Endothelial cell of umbilical vein (primary cell): ENCODE measurements at regions not wholly inside any gene's neighbourhood (a gene's known extent, or its start where the extent isn't known, plus 50 kb on each side); places are given as distances from the start of the nearest gene placed in this dataset.

Source experiments
- BruUV-seq: library from RNA; stranded (reverse); fragments of 400-500 nt; replicated peaks from 2 replicates; lab custom pipeline; 2021; lab: Mats Ljungman, UMichigan
- CTCF ChIA-PET: fragments of 300-600, 350-600 bp; sonication (Branson Sonifier 250); formaldehyde crosslinking; loops from one replicate; lab custom pipeline; 2021; ENCODE audit warnings: antibody characterized with exemption, inconsistent platforms; lab: Charles Lee
- POLR2A ChIA-PET: fragments of 300-600, 350-600 bp; sonication (Branson Sonifier 250); formaldehyde crosslinking; loops from one replicate; lab custom pipeline; 2021; ENCODE audit warnings: antibody characterized with exemption, inconsistent platforms; lab: Charles Lee
- DNase-seq: peaks from one replicate; pipeline ENCODE4 v3.0.0-alpha.2; 2011; ENCODE audit warnings: low read depth, low spot score
- FAIRE-seq: peaks from 2 replicates; lab custom pipeline; 2011; peaks lifted over from hg19 to GRCh38; lab: Jason Lieb, UNC
- H2AFZ ChIP-seq: 2 replicates; pipeline ENCODE4 v1.6.0; 2012; ENCODE audit warnings: low read depth, low read length, control low read depth, inconsistent platforms
- H3K27ac ChIP-seq: 2 replicates; pipeline ENCODE4 v1.5.1; 2011; ENCODE audit warnings: low read depth, mild to moderate bottlenecking, control low read depth, low read length, moderate library complexity; ENCODE audit not compliant: insufficient read depth
- H3K27me3 ChIP-seq, 2 experiments: 2 replicates each; pipeline versions ENCODE4 v1.6.0 to v1.6.1; 2011; ENCODE audit warnings: low read length in 2 of 2, mixed read lengths in 1 of 2; ENCODE audit not compliant: control insufficient read depth in 2 of 2, insufficient read depth in 2 of 2
- H3K36me3 ChIP-seq, 2 experiments: 2 replicates in 1 of 2; 3 replicates in 1 of 2; pipeline ENCODE4 v1.5.1; 2011; ENCODE audit warnings: low read length in 2 of 2, mild to moderate bottlenecking in 1 of 2, moderate library complexity in 1 of 2; ENCODE audit not compliant: control insufficient read depth in 2 of 2, insufficient read depth in 2 of 2; ENCODE audit errors: extremely low read depth in 1 of 2
- H3K4me1 ChIP-seq: 3 replicates; pipeline ENCODE4 v1.5.1; 2011; ENCODE audit warnings: mild to moderate bottlenecking, low read length; ENCODE audit not compliant: control insufficient read depth, insufficient read depth; ENCODE audit errors: extremely low read depth
- H3K4me2 ChIP-seq: 2 replicates; pipeline ENCODE4 v1.6.1; 2011; ENCODE audit warnings: low read length, control low read depth, mixed read lengths; ENCODE audit not compliant: insufficient read depth
- H3K4me3 ChIP-seq, 3 experiments: fragments of 200-600 bp in 1 of 3; sonication (generic), shearing (Covaris generic) in 1 of 3; replicated peaks in 1 of 3; 2 replicates each; pipeline ENCODE4 v1.5.1; 2011 to 2016; ENCODE audit warnings: control low read depth in 3 of 3, low read length in 3 of 3, mild to moderate bottlenecking in 2 of 3, inconsistent platforms in 1 of 3, low read depth in 1 of 3, moderate library complexity in 1 of 3; ENCODE audit not compliant: insufficient read depth in 1 of 3
- H3K79me2 ChIP-seq: 2 replicates; pipeline ENCODE4 v1.6.0; 2012; ENCODE audit warnings: low read length, inconsistent platforms; ENCODE audit not compliant: control insufficient read depth, insufficient read depth
- H3K9ac ChIP-seq: replicated peaks from 2 replicates; pipeline ENCODE3; 2011; ENCODE audit warnings: low read length, control low read depth; ENCODE audit not compliant: insufficient read depth; ENCODE audit errors: extremely low read depth
- H3K9me1 ChIP-seq: replicated peaks from 3 replicates; pipeline ENCODE4 v1.6.0; 2011; ENCODE audit warnings: mild to moderate bottlenecking, low read length; ENCODE audit not compliant: control insufficient read depth, insufficient read depth; ENCODE audit errors: extremely low read depth
- H3K9me3 ChIP-seq: replicated peaks from 2 replicates; pipeline ENCODE4 v1.5.1; 2012; ENCODE audit warnings: low read length, inconsistent platforms; ENCODE audit not compliant: control insufficient read depth, insufficient read depth
- H4K20me1 ChIP-seq: replicated peaks from 2 replicates; pipeline ENCODE3; 2011; ENCODE audit warnings: mild to moderate bottlenecking, low read length; ENCODE audit not compliant: control insufficient read depth, insufficient read depth; ENCODE audit errors: extremely low read depth
- CTCF ChIP-seq, 2 donors: IDR thresholded peaks; 1 replicate in 1 of 2; 2 replicates in 1 of 2; pipeline ENCODE4 v1.5.1; 2011; ENCODE audit warnings: low read length in 2 of 2, mild to moderate bottlenecking in 2 of 2, moderate library complexity in 2 of 2, control low read depth in 1 of 2, inconsistent platforms in 1 of 2, low read depth in 1 of 2; ENCODE audit not compliant: insufficient read depth in 1 of 2; ENCODE audit errors: extremely low read depth in 1 of 2
- EZH2 ChIP-seq: IDR thresholded peaks from 2 replicates; pipeline ENCODE4 v1.6.1; 2012; ENCODE audit warnings: borderline replicate concordance, low read depth, mild to moderate bottlenecking, moderate library complexity, low read length, inconsistent platforms; ENCODE audit not compliant: severe bottlenecking
- FOS ChIP-seq: IDR thresholded peaks from 2 replicates; pipeline ENCODE4 v1.6.1; 2011; ENCODE audit warnings: mild to moderate bottlenecking, low read length, moderate library complexity, borderline replicate concordance; ENCODE audit not compliant: insufficient read depth
- GATA2 ChIP-seq: IDR thresholded peaks from 2 replicates; pipeline ENCODE4 v1.7.0; 2011; ENCODE audit warnings: low read depth, mild to moderate bottlenecking, moderate library complexity, mixed read lengths, low read length; ENCODE audit not compliant: insufficient read length, insufficient read depth
- JUN ChIP-seq: IDR thresholded peaks from 2 replicates; pipeline ENCODE4 v1.6.1; 2011; ENCODE audit warnings: borderline replicate concordance, low read depth; ENCODE audit not compliant: insufficient read length, insufficient read depth
- MAX ChIP-seq: IDR thresholded peaks from 2 replicates; pipeline ENCODE4 v1.6.1; 2011; ENCODE audit not compliant: insufficient read depth, insufficient read length
- MYC ChIP-seq: IDR thresholded peaks from one replicate; pipeline ENCODE4 v1.6.1; 2011; ENCODE audit warnings: mild to moderate bottlenecking, low read depth, low read length
- POLR2A ChIP-seq: IDR thresholded peaks from 2 replicates; pipeline ENCODE4 v1.6.1; 2012; ENCODE audit warnings: low read depth, mild to moderate bottlenecking, control low read depth, low read length
- POLR2AphosphoS5 ChIP-seq: IDR thresholded peaks from 2 replicates; pipeline ENCODE4 v1.6.1; 2012; ENCODE audit warnings: low read depth, mild to moderate bottlenecking, control low read depth, low read length, moderate library complexity; ENCODE audit not compliant: insufficient read depth
- dilution Hi-C: fragments of 300-500 bp; cut with MboI; formaldehyde crosslinking; loops from one replicate; pipeline ENCODE4 v1.15.0; 2019; ENCODE audit warnings: low sequenced_read_pairs; ENCODE audit not compliant: extremely low pct_ligation_motif_present
- intact Hi-C: fragments of 100-400 bp; cut with micrococcal nuclease; formaldehyde crosslinking; loops from one replicate; pipeline ENCODE4 v1.10.0; 2022

GRCh38 chr3:80836395-80836794 is 925.0 kb downstream of the GBE1 start:
- no peak overlapping the region for H3K9ac ChIP-seq
- no peak overlapping the region for H3K4me2 ChIP-seq
- DNase-seq (no peak), FAIRE-seq (no peak)
- H3K9me3 ChIP-seq: no peaks in the 10 kb centered on the region
- TF ChIP-seq MYC (no peak), FOS (no peak), EZH2 (no peak), GATA2 (no peak), POLR2AphosphoS5 (no peak), POLR2A (no peak), JUN (no peak), MAX (no peak), CTCF (IDR thresholded peaks at IDR 0.05; ENCODE audit: extremely low read depth in 1 of 2, insufficient read depth in 1 of 2, low read depth in 1 of 2, low read length in 2 of 2) (no peak)
- dilution Hi-C loops: no loop called here
- no peaks in the 10 kb centered on the region for H4K20me1 ChIP-seq
- no peak overlapping the region for H3K4me3 ChIP-seq
- H3K36me3 ChIP-seq: no peaks in the 10 kb centered on the region
- CTCF ChIA-PET: no interaction called here
- H3K27me3 ChIP-seq: no peaks in the 10 kb centered on the region
- BruUV-seq: no TSS peak
- intact Hi-C loops: no loop called here
- no peaks in the 10 kb centered on the region for H3K79me2 ChIP-seq
- POLR2A ChIA-PET: no interaction called here
- no peaks in the 10 kb centered on the region for H3K9me1 ChIP-seq
- H2AFZ ChIP-seq: no peak overlapping the region
- no peak overlapping the region for H3K27ac ChIP-seq
- H3K4me1 ChIP-seq: no peaks in the 10 kb centered on the region
